Body of pancreas (tissue), 4 donors: ENCODE measurements at regions not wholly inside any gene's neighbourhood (a gene's known extent, or its start where the extent isn't known, plus 50 kb on each side); places are given as distances from the start of the nearest gene placed in this dataset.

Source experiments
- ATAC-seq: fragments of 150-250 bp; one replicate; pipeline ENCODE4 v1.9.1; 2016
- DNase-seq, 4 donors: peaks; one replicate each; pipeline ENCODE4 v3.0.0-alpha.2; 2019
- H3K27ac ChIP-seq, 4 donors: fragments of 200-600 bp; sonication (generic); 1 replicate in 3 of 4; 2 replicates in 1 of 4; pipeline versions ENCODE4 v1.5.1 to v1.6.1; 2016 to 2019; ENCODE audit warnings: mild to moderate bottlenecking in 1 of 4, mixed read lengths in 1 of 4, moderate library complexity in 1 of 4
- H3K27me3 ChIP-seq, 2 donors: fragments of 200-600 bp; sonication (generic); one replicate each; pipeline ENCODE4 v1.6.0; 2016; ENCODE audit warnings: mild to moderate bottlenecking in 1 of 2
- H3K36me3 ChIP-seq, 2 donors: fragments of 200-600 bp; sonication (generic); replicated peaks in 1 of 2; 2 replicates each; pipeline ENCODE4 v1.5.1; 2016; ENCODE audit warnings: low read depth in 2 of 2; ENCODE audit not compliant: insufficient read depth in 1 of 2
- H3K4me1 ChIP-seq: fragments of 200-600 bp; sonication (generic); one replicate; pipeline ENCODE4 v1.6.0; 2016
- H3K4me3 ChIP-seq, 2 donors: fragments of 200-600 bp; sonication (generic); 1 replicate in 1 of 2; 2 replicates in 1 of 2; pipeline ENCODE4 v1.5.1; 2016 to 2019
- H3K9me3 ChIP-seq, 3 donors: fragments of 200-600 bp; sonication (generic); 1 replicate in 2 of 3; 2 replicates in 1 of 3; pipeline ENCODE4 v1.5.1; 2016
- CTCF ChIP-seq, 7 experiments: fragments of 450-650 bp in 4 of 7; fragments of 200-600 bp in 3 of 7; sonication (generic) in 3 of 7; IDR thresholded peaks; one replicate each; pipeline ENCODE4 v1.5.1; 2016 to 2019; ENCODE audit warnings: antibody characterized with exemption in 7 of 7
- POLR2A ChIP-seq, 3 donors: fragments of 450-650 bp; IDR thresholded peaks; one replicate each; pipeline ENCODE4 v1.6.1; 2016; ENCODE audit warnings: antibody characterized with exemption in 3 of 3, mild to moderate bottlenecking in 2 of 3
- WGBS, 2 donors: methylation state at CpG; one replicate each; pipeline ENCODE4 v1.1.5; 2017; 5-methylcytosine and 5-hydroxymethylcytosine counted together
- intact Hi-C: fragments of 100-400 bp; cut with DNase I; formaldehyde crosslinking; loops from one replicate; pipeline ENCODE4 v1.15.1; 2023

- TF ChIP-seq POLR2A (IDR thresholded peaks at IDR 0.05): no peak
- TF ChIP-seq CTCF (IDR thresholded peaks at IDR 0.05): no peak
- Histone ChIP-seq H3K27me3 (no peaks in the 10 kb centered on the region), H3K36me3 (no peaks in the 10 kb centered on the region), H3K4me3 (no peak overlapping the region), H3K9me3 (peaks cover 0 to 8% (median 0%) of the 10 kb centered on the region in 3 donors), H3K4me1 (peaks cover 12% of the 10 kb centered on the region), H3K27ac (no peak overlapping the region)
- intact Hi-C loops: no loop called here
- no peak for ATAC-seq
- no peak for DNase-seq
- 78 to 79% methylated on average over 4 to 5 of the region's 5 CpGs for WGBS, 2 donors
Measured at GRCh38 chr2:37862620-37863019, 62.5 kb upstream of the RMDN2 start.

- Histone ChIP-seq H3K36me3 (no peaks in the 10 kb centered on the region), H3K27me3 (no peaks in the 10 kb centered on the region), H3K27ac (no peak overlapping the region), H3K4me1 (peaks cover 12% of the 10 kb centered on the region), H3K9me3 (peaks cover 0 to 4% (median 0%) of the 10 kb centered on the region in 3 donors), H3K4me3 (no peak overlapping the region)
- WGBS, 2 donors: 65 to 66% methylated on average over 2 of the region's 2 CpGs
- ATAC-seq: no peak
- TF ChIP-seq POLR2A (IDR thresholded peaks at IDR 0.05): no peak
- no peak for TF ChIP-seq CTCF (IDR thresholded peaks at IDR 0.05)
- intact Hi-C loops: no loop called here
- no peak for DNase-seq
Measured at GRCh38 chr2:37864217-37864616, 60.9 kb upstream of the RMDN2 start.

DNA sequence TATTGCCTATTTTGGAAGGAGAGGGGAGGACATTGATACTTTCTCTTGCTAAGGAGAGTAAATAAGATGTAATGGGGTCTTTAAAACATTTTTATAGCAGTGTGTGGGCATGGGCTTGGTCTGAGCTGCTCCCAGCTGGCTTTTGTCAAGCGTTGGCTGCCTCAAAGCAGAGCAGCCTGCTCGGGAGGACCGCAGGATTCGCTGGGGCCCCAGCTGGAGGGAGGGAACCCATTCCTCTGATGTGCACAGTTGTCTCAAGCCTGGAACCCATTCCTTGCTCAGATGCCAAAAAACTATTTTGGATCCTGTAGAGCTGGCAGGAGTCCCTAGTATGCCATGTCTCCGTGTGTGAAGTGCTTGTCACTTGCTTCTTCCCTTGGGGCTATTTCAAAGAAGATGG lies 59.4 kb upstream of the RMDN2 start:
- ATAC-seq (no peak), DNase-seq (no peak)
- Histone ChIP-seq H3K27ac (no peak overlapping the region), H3K36me3 (no peaks in the 10 kb centered on the region), H3K4me3 (no peak overlapping the region), H3K4me1 (peaks cover 12% of the 10 kb centered on the region), H3K9me3 (no peaks in the 10 kb centered on the region), H3K27me3 (no peaks in the 10 kb centered on the region)
- intact Hi-C loops: no loop called here
- WGBS, 2 donors: 85 to 93% methylated on average over 5 of the region's 5 CpGs
- TF ChIP-seq POLR2A (IDR thresholded peaks at IDR 0.05) (no peak), CTCF (IDR thresholded peaks at IDR 0.05) (no peak)

GRCh38 chr2:37866171-37866934 lies 58.7 kb upstream of the RMDN2 start:
- Histone ChIP-seq H3K4me3 (no peak overlapping the region), H3K27ac (no peak overlapping the region)
- TF ChIP-seq CTCF (IDR thresholded peaks at IDR 0.05) (no peak), POLR2A (IDR thresholded peaks at IDR 0.05) (no peak)

DNA sequence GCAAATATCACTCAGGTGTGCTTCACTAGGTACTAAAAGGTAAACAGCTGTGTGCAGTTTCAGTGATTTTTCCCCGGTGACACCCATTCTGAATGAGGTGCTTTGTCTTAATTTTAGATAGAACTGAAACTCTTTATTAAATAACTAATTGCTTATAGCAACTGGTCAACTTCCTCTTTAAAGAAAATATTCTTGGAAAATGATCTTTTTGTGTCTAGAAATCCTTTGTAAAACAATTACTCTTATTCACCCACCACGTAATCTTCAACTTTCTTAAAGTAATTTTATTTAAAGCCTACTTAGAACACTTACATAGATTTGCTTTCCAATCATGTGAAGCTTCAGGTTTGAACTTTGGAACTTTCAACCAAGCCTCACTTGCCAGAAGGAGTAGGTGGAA lies 57.9 kb upstream of the RMDN2 start:
- intact Hi-C loops: no loop called here
- 39 to 62% methylated on average over 2 of the region's 2 CpGs for WGBS, 2 donors
- no peak for DNase-seq
- H3K27me3 ChIP-seq: no peaks in the 10 kb centered on the region
- no peak overlapping the region for H3K4me3 ChIP-seq
- ATAC-seq: no peak
- no peak overlapping the region for H3K27ac ChIP-seq
- no peaks in the 10 kb centered on the region for H3K36me3 ChIP-seq
- H3K4me1 ChIP-seq: peaks cover 13% of the 10 kb centered on the region
- TF ChIP-seq POLR2A (IDR thresholded peaks at IDR 0.05) (no peak), CTCF (IDR thresholded peaks at IDR 0.05) (no peak)
- no peaks in the 10 kb centered on the region for H3K9me3 ChIP-seq

More at GRCh38 chr2:37866171-37866934, 58.7 kb upstream of the RMDN2 start:
- Histone ChIP-seq H3K4me1 (peaks cover 12% of the 10 kb centered on the region), H3K9me3 (no peaks in the 10 kb centered on the region), H3K27me3 (no peaks in the 10 kb centered on the region), H3K36me3 (no peaks in the 10 kb centered on the region)
- 21 to 41% methylated on average over 5 of the region's 5 CpGs for WGBS, 2 donors
- ATAC-seq (no peak), DNase-seq (no peak)
- intact Hi-C loops: no loop called here
